ENCODE measurements at regions not wholly inside any gene's neighbourhood (a gene's known extent, or its start where the extent isn't known, plus 50 kb on each side); places are given as distances from the start of the nearest gene placed in this dataset.

- no peak for TF ChIP-seq CTCF (IDR thresholded peaks at IDR 0.05; ENCODE audit: poor library complexity)
- no peak for TF ChIP-seq EZH2 (IDR thresholded peaks at IDR 0.05; ENCODE audit: borderline replicate concordance)
- TF ChIP-seq EZH2phosphoT487 (IDR thresholded peaks at IDR 0.05; ENCODE audit: low read depth, severe bottlenecking, unreplicated experiment), result no peak
Observed at GRCh38 chr7:45240273-45240771, 82.7 kb downstream of the RAMP3 start.

Data from hepatocyte (in vitro differentiated cells).